Caco-2 (cell line): ENCODE measurements at regions not wholly inside any gene's neighbourhood (a gene's known extent, or its start where the extent isn't known, plus 50 kb on each side); places are given as distances from the start of the nearest gene placed in this dataset.

Experiments used
- BruUV-seq: library from RNA; stranded (reverse); fragments of 400-500 nt; replicated peaks from 2 replicates; lab custom pipeline; 2021; lab: Mats Ljungman, UMichigan
- CTCF ChIA-PET: fragments of 300-600 bp; sonication (Branson Sonifier 250); formaldehyde crosslinking; loops from one replicate; lab custom pipeline; 2022; ENCODE audit warnings: antibody characterized with exemption; lab: Charles Lee
- POLR2A ChIA-PET: fragments of 300-600 bp; sonication (Branson Sonifier 250); formaldehyde crosslinking; loops from one replicate; lab custom pipeline; 2022; ENCODE audit warnings: antibody characterized with exemption; lab: Charles Lee
- DNase-seq, 2 experiments: peaks; one replicate each; pipeline versions ENCODE4 v3.0.0 to v3.0.0-alpha.2; 2020 to 2022
- H3K27me3 ChIP-seq: replicated peaks from 2 replicates; pipeline ENCODE4 v1.6.0; 2011; ENCODE audit warnings: low read length; ENCODE audit not compliant: control insufficient read depth, insufficient read depth
- H3K36me3 ChIP-seq: 2 replicates; pipeline ENCODE4 v1.5.1; 2011; ENCODE audit warnings: low read length; ENCODE audit not compliant: control insufficient read depth, insufficient read depth
- H3K4me1 ChIP-seq: fragments of 250-450 bp; sonication (Bioruptor Pico); 2 replicates; pipeline ENCODE4 v1.5.1; 2020; ENCODE audit warnings: mild to moderate bottlenecking
- H3K4me3 ChIP-seq: 2 replicates; pipeline ENCODE4 v1.5.1; 2011; ENCODE audit warnings: low read depth, mild to moderate bottlenecking, control low read depth, low read length
- H3K9me3 ChIP-seq: fragments of 250-450 bp; sonication (Bioruptor Pico); 2 replicates; pipeline ENCODE4 v1.5.1; 2020; ENCODE audit warnings: mild to moderate bottlenecking, moderate library complexity
- H3K27ac Mint-ChIP-seq: one replicate; pipeline ENCODE4 v1.8.0; 2022; ENCODE audit warnings: mixed read lengths; ENCODE audit not compliant: unreplicated experiment
- H3K27me3 Mint-ChIP-seq: one replicate; pipeline ENCODE4 v1.8.0; 2022; ENCODE audit warnings: mixed read lengths; ENCODE audit not compliant: insufficient read depth, unreplicated experiment
- H3K36me3 Mint-ChIP-seq: one replicate; pipeline ENCODE4 v1.8.0; 2022; ENCODE audit warnings: mild to moderate bottlenecking, mixed read lengths; ENCODE audit not compliant: insufficient read depth, unreplicated experiment
- H3K4me1 Mint-ChIP-seq: one replicate; pipeline ENCODE4 v1.8.0; 2022; ENCODE audit warnings: low read depth, mixed read lengths; ENCODE audit not compliant: unreplicated experiment
- H3K4me3 Mint-ChIP-seq: one replicate; pipeline ENCODE4 v1.8.0; 2022; ENCODE audit warnings: mild to moderate bottlenecking, moderate library complexity, mixed read lengths; ENCODE audit not compliant: unreplicated experiment
- H3K9me3 Mint-ChIP-seq: one replicate; pipeline ENCODE4 v1.8.0; 2022; ENCODE audit warnings: mixed read lengths; ENCODE audit not compliant: unreplicated experiment
- CTCF ChIP-seq, 2 experiments: fragments of 200-600 bp in 1 of 2; IDR thresholded peaks; 1 replicate in 1 of 2; 2 replicates in 1 of 2; pipeline versions ENCODE4 v1.5.1 to v1.8.0; 2011 to 2022; ENCODE audit warnings: antibody characterized with exemption in 1 of 2, control low read depth in 1 of 2, inconsistent platforms in 1 of 2, low read depth in 1 of 2, low read length in 1 of 2, mild to moderate bottlenecking in 1 of 2, moderate library complexity in 1 of 2; ENCODE audit not compliant: insufficient read depth in 1 of 2, severe bottlenecking in 1 of 2, unreplicated experiment in 1 of 2
- intact Hi-C: fragments of 100-400 bp; cut with micrococcal nuclease; formaldehyde crosslinking; loops from one replicate; pipeline ENCODE4 v1.10.0; 2022; ENCODE audit not compliant: unreplicated experiment

GRCh38 chr22:34960005-34960404 lies 106.0 kb upstream of the ISX start:
- Histone ChIP-seq H3K36me3 (no peaks in the 10 kb centered on the region), H3K27me3 (no peaks in the 10 kb centered on the region), H3K4me3 (no peak overlapping the region), H3K9me3 (no peaks in the 10 kb centered on the region), H3K4me1 (no peaks in the 10 kb centered on the region)
- no peak for TF ChIP-seq CTCF (IDR thresholded peaks at IDR 0.05; ENCODE audit: insufficient read depth in 1 of 2, low read depth in 1 of 2, low read length in 1 of 2, severe bottlenecking in 1 of 2, unreplicated experiment in 1 of 2)
- no peak for DNase-seq
- H3K4me1 Mint-ChIP-seq, result no peaks in the 10 kb centered on the region
- H3K36me3 Mint-ChIP-seq, result peaks cover 6% of the 10 kb centered on the region
- H3K27me3 Mint-ChIP-seq, result peaks cover 5% of the 10 kb centered on the region
- no peak overlapping the region for H3K27ac Mint-ChIP-seq
- ChIA-PET CTCF (no interaction called here), POLR2A (no interaction called here)
- no peak overlapping the region for H3K4me3 Mint-ChIP-seq
- no peaks in the 10 kb centered on the region for H3K9me3 Mint-ChIP-seq
- intact Hi-C loops, result no loop called here
- no TSS peak for BruUV-seq

GRCh38 chr22:34966980-34967565 lies 98.9 kb upstream of the ISX start:
- BruUV-seq, result no TSS peak

GRCh38 chr22:34969001-34969790 lies 96.8 kb upstream of the ISX start:
- no peaks in the 10 kb centered on the region for H3K36me3 Mint-ChIP-seq

More at GRCh38 chr22:34966980-34967565, 98.9 kb upstream of the ISX start:
- Mint-ChIP-seq H3K4me3 (no peak overlapping the region), H3K9me3 (no peaks in the 10 kb centered on the region), H3K27me3 (no peaks in the 10 kb centered on the region), H3K4me1 (peaks cover 7% of the 10 kb centered on the region), H3K36me3 (no peaks in the 10 kb centered on the region), H3K27ac (no peak overlapping the region)
- ChIA-PET CTCF (interaction anchor here (0.5 kb wide), 1 partner anchor 57 kb away, joined by 3 read pairs; no protein-coding TSS in a partner anchor), POLR2A (no interaction called here)
- H3K36me3 ChIP-seq, result no peaks in the 10 kb centered on the region
- no peak for TF ChIP-seq CTCF (IDR thresholded peaks at IDR 0.05; ENCODE audit: insufficient read depth in 1 of 2, low read depth in 1 of 2, low read length in 1 of 2, severe bottlenecking in 1 of 2, unreplicated experiment in 1 of 2)
- intact Hi-C loops, result no loop called here
- H3K4me1 ChIP-seq, result no peaks in the 10 kb centered on the region
- H3K9me3 ChIP-seq, result no peaks in the 10 kb centered on the region
- peak in 1 of 2 experiments; percentile 2 for DNase-seq
- no peak overlapping the region for H3K4me3 ChIP-seq
- no peaks in the 10 kb centered on the region for H3K27me3 ChIP-seq

More at GRCh38 chr22:34969001-34969790, 96.8 kb upstream of the ISX start:
- Histone ChIP-seq H3K4me3 (no peak overlapping the region), H3K36me3 (no peaks in the 10 kb centered on the region), H3K27me3 (no peaks in the 10 kb centered on the region), H3K9me3 (no peaks in the 10 kb centered on the region), H3K4me1 (no peaks in the 10 kb centered on the region)
- H3K9me3 Mint-ChIP-seq, result no peaks in the 10 kb centered on the region
- intact Hi-C loops, result no loop called here
- H3K27ac Mint-ChIP-seq, result no peak overlapping the region
- DNase-seq, result no peak
- peaks cover 2% of the 10 kb centered on the region for H3K27me3 Mint-ChIP-seq
- no peak overlapping the region for H3K4me3 Mint-ChIP-seq
- TF ChIP-seq CTCF (IDR thresholded peaks at IDR 0.05; ENCODE audit: insufficient read depth in 1 of 2, low read depth in 1 of 2, low read length in 1 of 2, severe bottlenecking in 1 of 2, unreplicated experiment in 1 of 2), result no peak
- CTCF ChIA-PET, result no interaction called here
- POLR2A ChIA-PET, result no interaction called here
- peaks cover 7% of the 10 kb centered on the region for H3K4me1 Mint-ChIP-seq
- BruUV-seq, result no TSS peak
